Fibroblast of lung (primary cell): ENCODE measurements at regions not wholly inside any gene's neighbourhood (a gene's known extent, or its start where the extent isn't known, plus 50 kb on each side); places are given as distances from the start of the nearest gene placed in this dataset.

Source experiments
- EZH2 ChIP-seq: IDR thresholded peaks from 2 replicates; pipeline ENCODE4 v1.5.1; 2012; ENCODE audit warnings: low read length, control low read depth, mild to moderate bottlenecking; ENCODE audit errors: missing control alignments
- TF ChIP-seq, protein P1 (sequence below), 2 donors: IDR thresholded peaks in 1 of 2; conservative IDR thresholded peaks in 1 of 2; 1 replicate in 1 of 2; 2 replicates in 1 of 2; pipeline ENCODE4 v1.5.1; 2011 to 2012; ENCODE audit warnings: low read length in 2 of 2, control low read depth in 1 of 2, inconsistent platforms in 1 of 2, low read depth in 1 of 2, mild to moderate bottlenecking in 1 of 2

- TF ChIP-seq, protein P1, sequence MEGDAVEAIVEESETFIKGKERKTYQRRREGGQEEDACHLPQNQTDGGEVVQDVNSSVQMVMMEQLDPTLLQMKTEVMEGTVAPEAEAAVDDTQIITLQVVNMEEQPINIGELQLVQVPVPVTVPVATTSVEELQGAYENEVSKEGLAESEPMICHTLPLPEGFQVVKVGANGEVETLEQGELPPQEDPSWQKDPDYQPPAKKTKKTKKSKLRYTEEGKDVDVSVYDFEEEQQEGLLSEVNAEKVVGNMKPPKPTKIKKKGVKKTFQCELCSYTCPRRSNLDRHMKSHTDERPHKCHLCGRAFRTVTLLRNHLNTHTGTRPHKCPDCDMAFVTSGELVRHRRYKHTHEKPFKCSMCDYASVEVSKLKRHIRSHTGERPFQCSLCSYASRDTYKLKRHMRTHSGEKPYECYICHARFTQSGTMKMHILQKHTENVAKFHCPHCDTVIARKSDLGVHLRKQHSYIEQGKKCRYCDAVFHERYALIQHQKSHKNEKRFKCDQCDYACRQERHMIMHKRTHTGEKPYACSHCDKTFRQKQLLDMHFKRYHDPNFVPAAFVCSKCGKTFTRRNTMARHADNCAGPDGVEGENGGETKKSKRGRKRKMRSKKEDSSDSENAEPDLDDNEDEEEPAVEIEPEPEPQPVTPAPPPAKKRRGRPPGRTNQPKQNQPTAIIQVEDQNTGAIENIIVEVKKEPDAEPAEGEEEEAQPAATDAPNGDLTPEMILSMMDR (conservative IDR thresholded peaks at IDR 0.05 in 1 of 2, IDR thresholded peaks at IDR 0.05 in 1 of 2; ENCODE audit: low read depth in 1 of 2, low read length in 2 of 2) = no peak
- no peak for TF ChIP-seq EZH2
Measured at GRCh38 chr1:65508051-65508450, 87.6 kb downstream of the LEPR start.
